BE2C (cell line): ENCODE measurements at regions not wholly inside any gene's neighbourhood (a gene's known extent, or its start where the extent isn't known, plus 50 kb on each side); places are given as distances from the start of the nearest gene placed in this dataset.

ENCODE experiments used
- DNase-seq: peaks from one replicate; pipeline ENCODE4 v3.0.0-alpha.2; 2020
- H3K27me3 ChIP-seq: fragments of 250-450 bp; sonication (Bioruptor Pico); 2 replicates; pipeline ENCODE4 v1.5.1; 2020; ENCODE audit warnings: mild to moderate bottlenecking
- H3K36me3 ChIP-seq: fragments of 250-450 bp; sonication (Bioruptor Pico); 2 replicates; pipeline ENCODE4 v1.5.1; 2020; ENCODE audit warnings: mild to moderate bottlenecking
- H3K4me1 ChIP-seq: fragments of 250-450 bp; sonication (Bioruptor Pico); 2 replicates; pipeline ENCODE4 v1.5.1; 2020
- H3K4me3 ChIP-seq: 2 replicates; pipeline ENCODE4 v1.5.1; 2011; ENCODE audit warnings: low read depth, low read length
- H3K9me3 ChIP-seq: fragments of 250-450 bp; sonication (Bioruptor Pico); 2 replicates; pipeline ENCODE4 v1.5.1; 2020
- CTCF ChIP-seq: IDR thresholded peaks from 2 replicates; pipeline ENCODE4 v1.5.1; 2012; ENCODE audit warnings: mild to moderate bottlenecking, low read depth, low read length

GRCh38 chr5:67341478-67341877 lies 144.9 kb upstream of the CD180 start:
- Histone ChIP-seq H3K36me3 (no peaks in the 10 kb centered on the region), H3K4me1 (peaks cover 12% of the 10 kb centered on the region), H3K27me3 (no peaks in the 10 kb centered on the region), H3K4me3 (no peak overlapping the region), H3K9me3 (no peaks in the 10 kb centered on the region)
- peak; percentile 41 for DNase-seq
- no peak for TF ChIP-seq CTCF

- Histone ChIP-seq H3K4me1 (peaks cover 12% of the 10 kb centered on the region), H3K4me3 (no peak overlapping the region), H3K9me3 (no peaks in the 10 kb centered on the region), H3K27me3 (no peaks in the 10 kb centered on the region), H3K36me3 (no peaks in the 10 kb centered on the region)
- TF ChIP-seq CTCF: no peak
- no peak for DNase-seq
These were observed 142.7 kb upstream of the CD180 start for GRCh38 chr5:67339219-67339767.

GRCh38 chr5:67338421-67338820 lies 141.8 kb upstream of the CD180 start:
- no peak for DNase-seq
- H3K4me3 ChIP-seq: no peak overlapping the region
- TF ChIP-seq CTCF: no peak
- no peaks in the 10 kb centered on the region for H3K36me3 ChIP-seq
- peaks cover 12% of the 10 kb centered on the region for H3K4me1 ChIP-seq
- H3K27me3 ChIP-seq: no peaks in the 10 kb centered on the region
- H3K9me3 ChIP-seq: no peaks in the 10 kb centered on the region

GRCh38 chr5:67337751-67338150 lies 141.2 kb upstream of the CD180 start:
- H3K27me3 ChIP-seq: no peaks in the 10 kb centered on the region
- no peak for DNase-seq
- no peaks in the 10 kb centered on the region for H3K36me3 ChIP-seq
- H3K4me3 ChIP-seq: no peak overlapping the region
- no peak for TF ChIP-seq CTCF
- H3K9me3 ChIP-seq: no peaks in the 10 kb centered on the region
- peaks cover 12% of the 10 kb centered on the region for H3K4me1 ChIP-seq

- DNase-seq: no peak
- Histone ChIP-seq H3K27me3 (no peaks in the 10 kb centered on the region), H3K4me3 (no peak overlapping the region), H3K36me3 (no peaks in the 10 kb centered on the region), H3K4me1 (no peaks in the 10 kb centered on the region), H3K9me3 (no peaks in the 10 kb centered on the region)
- TF ChIP-seq CTCF: no peak
These were observed 138.8 kb upstream of the CD180 start for GRCh38 chr5:67335426-67335825.

GRCh38 chr5:67334373-67334772 lies 137.8 kb upstream of the CD180 start:
- TF ChIP-seq CTCF: no peak
- DNase-seq: no peak
- no peaks in the 10 kb centered on the region for H3K36me3 ChIP-seq
- no peaks in the 10 kb centered on the region for H3K27me3 ChIP-seq
- H3K4me3 ChIP-seq: no peak overlapping the region
- H3K4me1 ChIP-seq: no peaks in the 10 kb centered on the region
- no peaks in the 10 kb centered on the region for H3K9me3 ChIP-seq
